Astrocyte (in vitro differentiated cells and primary cell): ENCODE measurements at regions not wholly inside any gene's neighbourhood (a gene's known extent, or its start where the extent isn't known, plus 50 kb on each side); places are given as distances from the start of the nearest gene placed in this dataset.

ENCODE experiments used
- CTCF ChIP-seq: IDR thresholded peaks from 2 replicates; pipeline ENCODE4 v1.5.1; 2011; ENCODE audit warnings: low read depth, mild to moderate bottlenecking, inconsistent platforms, low read length, moderate library complexity; ENCODE audit not compliant: insufficient read depth
- EZH2 ChIP-seq: IDR thresholded peaks from 2 replicates; pipeline ENCODE4 v1.6.1; 2012; ENCODE audit warnings: mild to moderate bottlenecking, low read length, inconsistent platforms; ENCODE audit not compliant: insufficient read depth

GRCh38 chr14:58899317-58899713 is 261.6 kb downstream of the DACT1 start:
- TF ChIP-seq CTCF (no peak), EZH2 (no peak)
